ENCODE measurements at regions not wholly inside any gene's neighbourhood (a gene's known extent, or its start where the extent isn't known, plus 50 kb on each side); places are given as distances from the start of the nearest gene placed in this dataset.

DNA sequence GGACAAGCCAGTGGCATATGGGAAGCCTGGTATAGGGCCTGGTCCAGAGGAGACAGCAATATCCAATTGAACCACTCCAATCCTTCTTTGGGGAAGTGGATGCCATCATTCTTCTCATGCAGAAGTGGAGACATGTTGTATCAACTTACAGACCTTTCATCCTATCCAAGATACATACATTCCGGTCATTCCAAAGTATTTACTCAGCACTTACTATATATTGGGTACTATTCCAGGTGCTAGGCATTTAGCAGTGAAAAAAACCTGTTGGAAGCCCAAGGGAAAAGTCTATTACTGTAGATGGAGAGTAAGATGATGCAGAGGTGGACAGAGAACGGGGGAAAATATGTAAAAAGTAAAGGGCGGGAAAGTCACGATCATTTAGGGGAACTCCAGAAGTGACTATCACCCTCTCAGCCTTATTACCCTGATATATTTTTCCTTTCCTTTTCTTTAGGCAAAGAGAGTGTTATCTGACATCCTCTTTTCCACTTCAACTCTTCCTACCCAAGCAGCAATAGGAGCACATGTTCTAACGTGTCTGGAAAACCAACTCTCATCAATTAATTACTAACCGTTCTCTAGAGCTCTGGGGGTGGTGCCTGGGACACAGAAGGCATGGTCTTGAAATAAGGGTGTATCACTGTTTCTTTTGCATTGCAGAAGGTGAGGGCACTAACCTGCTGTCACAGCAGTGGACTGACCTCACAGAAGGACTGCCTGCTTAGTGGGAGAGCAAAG, 210.1 kb upstream of the MAF start:
- no peak for DNase-seq

DNA sequence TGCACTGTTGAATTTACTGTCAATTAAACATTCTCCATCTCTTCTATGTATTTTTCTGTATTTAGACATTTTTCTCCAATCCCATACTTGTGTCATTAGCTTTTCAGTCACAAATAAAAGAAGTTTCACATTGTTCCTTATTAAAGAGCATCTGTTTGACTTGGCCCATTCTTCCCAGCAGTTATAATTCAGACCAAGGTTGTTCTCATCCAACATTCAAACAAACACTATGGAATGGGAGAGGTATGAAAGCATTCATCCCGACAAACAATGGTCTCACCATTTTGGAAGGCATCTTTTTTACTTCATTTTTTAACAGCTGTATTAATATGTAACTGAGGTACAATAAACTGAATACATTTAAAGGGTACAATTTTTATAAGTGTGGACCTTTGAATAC, 208.8 kb upstream of the MAF start:
- H3K27me3 ChIP-seq: no peaks in the 10 kb centered on the region
- H3K4me1 ChIP-seq: no peaks in the 10 kb centered on the region
- no peak for DNase-seq
- intact Hi-C loops (cut with DNase I): no loop called here
- no peaks in the 10 kb centered on the region for H3K36me3 ChIP-seq
- TF ChIP-seq, protein P1, sequence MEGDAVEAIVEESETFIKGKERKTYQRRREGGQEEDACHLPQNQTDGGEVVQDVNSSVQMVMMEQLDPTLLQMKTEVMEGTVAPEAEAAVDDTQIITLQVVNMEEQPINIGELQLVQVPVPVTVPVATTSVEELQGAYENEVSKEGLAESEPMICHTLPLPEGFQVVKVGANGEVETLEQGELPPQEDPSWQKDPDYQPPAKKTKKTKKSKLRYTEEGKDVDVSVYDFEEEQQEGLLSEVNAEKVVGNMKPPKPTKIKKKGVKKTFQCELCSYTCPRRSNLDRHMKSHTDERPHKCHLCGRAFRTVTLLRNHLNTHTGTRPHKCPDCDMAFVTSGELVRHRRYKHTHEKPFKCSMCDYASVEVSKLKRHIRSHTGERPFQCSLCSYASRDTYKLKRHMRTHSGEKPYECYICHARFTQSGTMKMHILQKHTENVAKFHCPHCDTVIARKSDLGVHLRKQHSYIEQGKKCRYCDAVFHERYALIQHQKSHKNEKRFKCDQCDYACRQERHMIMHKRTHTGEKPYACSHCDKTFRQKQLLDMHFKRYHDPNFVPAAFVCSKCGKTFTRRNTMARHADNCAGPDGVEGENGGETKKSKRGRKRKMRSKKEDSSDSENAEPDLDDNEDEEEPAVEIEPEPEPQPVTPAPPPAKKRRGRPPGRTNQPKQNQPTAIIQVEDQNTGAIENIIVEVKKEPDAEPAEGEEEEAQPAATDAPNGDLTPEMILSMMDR (IDR thresholded peaks at IDR 0.05): no peak
- TF ChIP-seq POLR2AphosphoS5 (IDR thresholded peaks at IDR 0.05) (no peak), EP300 (IDR thresholded peaks at IDR 0.05) (no peak), POLR2A (IDR thresholded peaks at IDR 0.05) (no peak)
- H3K9me3 ChIP-seq: no peaks in the 10 kb centered on the region
- WGBS, 2 donors: 77 to 88% methylated on average over 1 of the region's 1 CpG
- H3K27ac ChIP-seq: no peak overlapping the region
- H3K4me3 ChIP-seq: no peak overlapping the region

More for the DNA sequence above, 210.1 kb upstream of the MAF start:
- Histone ChIP-seq H3K4me3 (no peak overlapping the region), H3K36me3 (no peaks in the 10 kb centered on the region), H3K27me3 (no peaks in the 10 kb centered on the region), H3K9me3 (no peaks in the 10 kb centered on the region), H3K27ac (no peak overlapping the region), H3K4me1 (no peaks in the 10 kb centered on the region)
- intact Hi-C loops (cut with DNase I): no loop called here
- WGBS, 2 donors: 71 to 88% methylated on average over 6 of the region's 6 CpGs
- no peak for TF ChIP-seq EP300 (IDR thresholded peaks at IDR 0.05)
- no peak for TF ChIP-seq POLR2A (IDR thresholded peaks at IDR 0.05)
- TF ChIP-seq POLR2AphosphoS5 (IDR thresholded peaks at IDR 0.05): no peak
- TF ChIP-seq, protein P1 (IDR thresholded peaks at IDR 0.05): no peak

DNA sequence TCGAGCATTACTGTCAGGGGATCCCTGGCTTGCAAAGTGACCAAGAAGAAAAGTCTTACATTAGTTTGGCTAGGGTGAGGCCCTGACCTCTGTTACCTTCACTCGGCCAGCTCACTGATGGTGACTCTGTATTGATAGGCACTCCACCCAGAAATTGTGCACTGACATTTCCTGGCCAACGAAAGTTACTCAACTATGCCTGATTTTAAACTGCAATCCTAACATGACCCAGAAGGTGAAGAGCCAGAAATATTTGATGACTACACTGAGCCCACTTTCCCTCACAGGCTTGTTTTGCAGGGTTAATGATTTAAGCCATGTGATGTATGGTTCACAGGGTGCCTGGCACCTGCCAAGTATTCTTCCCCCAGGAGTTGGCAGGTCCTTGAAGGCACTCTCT, 208.2 kb upstream of the MAF start:
- Histone ChIP-seq H3K9me3 (no peaks in the 10 kb centered on the region), H3K36me3 (no peaks in the 10 kb centered on the region), H3K4me1 (no peaks in the 10 kb centered on the region), H3K27ac (no peak overlapping the region), H3K4me3 (no peak overlapping the region), H3K27me3 (no peaks in the 10 kb centered on the region)
- intact Hi-C loops (cut with DNase I): no loop called here
- TF ChIP-seq, protein P1 (IDR thresholded peaks at IDR 0.05): no peak
- TF ChIP-seq POLR2AphosphoS5 (IDR thresholded peaks at IDR 0.05): no peak
- no peak for TF ChIP-seq EP300 (IDR thresholded peaks at IDR 0.05)
- no peak for TF ChIP-seq POLR2A (IDR thresholded peaks at IDR 0.05)
- DNase-seq: no peak
- 55 to 80% methylated on average over 3 of the region's 3 CpGs for WGBS, 2 donors

DNA sequence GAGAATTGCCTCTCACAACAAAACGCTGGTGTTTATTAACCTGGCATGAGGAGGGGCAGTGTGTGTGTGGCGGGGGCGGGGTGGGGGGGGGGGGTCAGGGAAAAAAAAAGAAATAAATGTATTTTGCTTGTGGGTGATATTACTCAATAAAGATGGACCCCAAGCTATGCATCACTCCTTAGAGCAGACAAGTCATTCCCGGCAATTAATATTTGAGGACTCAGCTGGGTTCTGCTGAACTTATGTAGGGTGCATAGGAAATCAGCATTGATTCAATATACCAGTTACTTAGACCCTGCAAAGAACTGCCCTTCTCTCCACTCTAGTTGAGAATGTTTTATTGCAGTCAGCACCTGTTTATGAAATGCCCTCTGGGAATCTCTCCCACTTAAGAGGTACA, 206.2 kb upstream of the MAF start:
- no peaks in the 10 kb centered on the region for H3K9me3 ChIP-seq
- no peak for DNase-seq
- TF ChIP-seq, protein P1 (IDR thresholded peaks at IDR 0.05): no peak
- TF ChIP-seq POLR2A (IDR thresholded peaks at IDR 0.05): no peak
- no peak for TF ChIP-seq POLR2AphosphoS5 (IDR thresholded peaks at IDR 0.05)
- no peak for TF ChIP-seq EP300 (IDR thresholded peaks at IDR 0.05)
- WGBS, 2 donors: 66 to 80% methylated on average over 4 of the region's 4 CpGs
- no peak overlapping the region for H3K4me3 ChIP-seq
- no peaks in the 10 kb centered on the region for H3K27me3 ChIP-seq
- H3K4me1 ChIP-seq: no peaks in the 10 kb centered on the region
- no peaks in the 10 kb centered on the region for H3K36me3 ChIP-seq
- intact Hi-C loops (cut with DNase I): no loop called here
- H3K27ac ChIP-seq: no peak overlapping the region

DNA sequence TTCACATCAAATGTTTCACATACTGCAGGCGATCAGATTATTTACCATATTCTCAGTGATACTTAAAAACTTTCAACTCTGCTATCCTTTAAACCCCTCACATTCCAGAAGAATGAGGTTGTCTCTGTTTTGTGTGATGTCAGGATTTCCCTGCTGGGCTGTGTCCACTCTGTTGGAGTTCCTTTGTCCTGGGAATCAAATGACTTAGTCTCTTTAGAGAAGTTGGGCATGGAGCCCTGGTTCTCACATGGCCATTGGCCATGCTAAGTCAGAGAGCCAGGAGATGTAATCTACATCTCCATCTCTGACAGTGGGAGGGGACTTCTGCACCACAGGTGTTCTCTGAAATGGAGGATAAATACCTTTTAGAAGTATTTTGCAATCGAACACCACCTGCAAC, 205.1 kb upstream of the MAF start:
- no peak for TF ChIP-seq POLR2A (IDR thresholded peaks at IDR 0.05)
- TF ChIP-seq, protein P1 (IDR thresholded peaks at IDR 0.05): no peak
- TF ChIP-seq EP300 (IDR thresholded peaks at IDR 0.05): no peak
- TF ChIP-seq POLR2AphosphoS5 (IDR thresholded peaks at IDR 0.05): no peak

More for the DNA sequence above, 205.1 kb upstream of the MAF start:
- H3K27ac ChIP-seq: no peak overlapping the region
- no peaks in the 10 kb centered on the region for H3K27me3 ChIP-seq
- no peaks in the 10 kb centered on the region for H3K4me1 ChIP-seq
- DNase-seq: no peak
- H3K4me3 ChIP-seq: no peak overlapping the region
- WGBS, 2 donors: 66 to 70% methylated on average over 2 of the region's 2 CpGs
- intact Hi-C loops (cut with DNase I): no loop called here
- H3K9me3 ChIP-seq: no peaks in the 10 kb centered on the region
- H3K36me3 ChIP-seq: no peaks in the 10 kb centered on the region
